Neural cell (in vitro differentiated cells): ENCODE measurements at regions not wholly inside any gene's neighbourhood (a gene's known extent, or its start where the extent isn't known, plus 50 kb on each side); places are given as distances from the start of the nearest gene placed in this dataset.
"Not testable (repeated sequence)": the region's sequence is repeated elsewhere in the genome, so short reads cannot be mapped to it uniquely, and the experiment has no call there.

Experiments used
- EP300 ChIP-seq: fragments of 450-650 bp; conservative IDR thresholded peaks from 2 replicates; pipeline ENCODE4 v1.6.1; 2014; ENCODE audit warnings: antibody characterized with exemption, mild to moderate bottlenecking, moderate library complexity; ENCODE audit not compliant: poor library complexity, severe bottlenecking
- POLR2AphosphoS5 ChIP-seq: IDR thresholded peaks from 2 replicates; pipeline ENCODE4 v1.6.1; 2012
- TF ChIP-seq, protein P1 (sequence below): fragments of 450-650 bp; IDR thresholded peaks from 2 replicates; pipeline ENCODE4 v1.5.1; 2014; ENCODE audit warnings: antibody characterized with exemption, mild to moderate bottlenecking, moderate library complexity; ENCODE audit not compliant: poor library complexity, severe bottlenecking

DNA sequence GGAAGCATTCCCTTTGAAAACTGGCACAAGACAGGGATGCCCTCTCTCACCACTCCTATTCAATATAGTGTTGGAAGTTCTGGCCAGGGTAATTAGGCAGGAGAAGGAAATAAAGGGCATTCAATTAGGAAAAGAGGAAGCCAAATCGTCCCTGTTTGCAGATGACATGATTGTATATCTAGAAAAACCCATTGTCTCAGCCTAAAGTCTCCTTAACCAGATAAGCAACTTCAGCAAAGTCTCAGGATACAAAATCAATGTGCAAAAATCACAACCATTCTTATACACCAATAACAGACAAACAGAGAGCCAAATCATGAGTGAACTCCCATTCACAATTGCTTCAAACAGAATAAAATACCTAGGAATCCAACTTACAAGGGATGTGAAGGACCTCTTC is 1521.3 kb upstream of the TPTE start:
- TF ChIP-seq, protein P1, sequence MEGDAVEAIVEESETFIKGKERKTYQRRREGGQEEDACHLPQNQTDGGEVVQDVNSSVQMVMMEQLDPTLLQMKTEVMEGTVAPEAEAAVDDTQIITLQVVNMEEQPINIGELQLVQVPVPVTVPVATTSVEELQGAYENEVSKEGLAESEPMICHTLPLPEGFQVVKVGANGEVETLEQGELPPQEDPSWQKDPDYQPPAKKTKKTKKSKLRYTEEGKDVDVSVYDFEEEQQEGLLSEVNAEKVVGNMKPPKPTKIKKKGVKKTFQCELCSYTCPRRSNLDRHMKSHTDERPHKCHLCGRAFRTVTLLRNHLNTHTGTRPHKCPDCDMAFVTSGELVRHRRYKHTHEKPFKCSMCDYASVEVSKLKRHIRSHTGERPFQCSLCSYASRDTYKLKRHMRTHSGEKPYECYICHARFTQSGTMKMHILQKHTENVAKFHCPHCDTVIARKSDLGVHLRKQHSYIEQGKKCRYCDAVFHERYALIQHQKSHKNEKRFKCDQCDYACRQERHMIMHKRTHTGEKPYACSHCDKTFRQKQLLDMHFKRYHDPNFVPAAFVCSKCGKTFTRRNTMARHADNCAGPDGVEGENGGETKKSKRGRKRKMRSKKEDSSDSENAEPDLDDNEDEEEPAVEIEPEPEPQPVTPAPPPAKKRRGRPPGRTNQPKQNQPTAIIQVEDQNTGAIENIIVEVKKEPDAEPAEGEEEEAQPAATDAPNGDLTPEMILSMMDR: not testable (repeated sequence)
- not testable (repeated sequence) for TF ChIP-seq POLR2AphosphoS5, EP300
